Astrocyte (in vitro differentiated cells and primary cell): ENCODE measurements at regions not wholly inside any gene's neighbourhood (a gene's known extent, or its start where the extent isn't known, plus 50 kb on each side); places are given as distances from the start of the nearest gene placed in this dataset.

ENCODE experiments used
- EZH2 ChIP-seq: IDR thresholded peaks from 2 replicates; pipeline ENCODE4 v1.6.1; 2012; ENCODE audit warnings: mild to moderate bottlenecking, low read length, inconsistent platforms; ENCODE audit not compliant: insufficient read depth
- TF ChIP-seq, protein P1 (sequence below): IDR thresholded peaks from 2 replicates; pipeline ENCODE4 v1.5.1; 2011; ENCODE audit warnings: low read depth, mild to moderate bottlenecking, inconsistent platforms, low read length, moderate library complexity; ENCODE audit not compliant: insufficient read depth

GRCh38 chr12:3357950-3358525, 133.0 kb upstream of the PRMT8 start:
- TF ChIP-seq, protein P1, sequence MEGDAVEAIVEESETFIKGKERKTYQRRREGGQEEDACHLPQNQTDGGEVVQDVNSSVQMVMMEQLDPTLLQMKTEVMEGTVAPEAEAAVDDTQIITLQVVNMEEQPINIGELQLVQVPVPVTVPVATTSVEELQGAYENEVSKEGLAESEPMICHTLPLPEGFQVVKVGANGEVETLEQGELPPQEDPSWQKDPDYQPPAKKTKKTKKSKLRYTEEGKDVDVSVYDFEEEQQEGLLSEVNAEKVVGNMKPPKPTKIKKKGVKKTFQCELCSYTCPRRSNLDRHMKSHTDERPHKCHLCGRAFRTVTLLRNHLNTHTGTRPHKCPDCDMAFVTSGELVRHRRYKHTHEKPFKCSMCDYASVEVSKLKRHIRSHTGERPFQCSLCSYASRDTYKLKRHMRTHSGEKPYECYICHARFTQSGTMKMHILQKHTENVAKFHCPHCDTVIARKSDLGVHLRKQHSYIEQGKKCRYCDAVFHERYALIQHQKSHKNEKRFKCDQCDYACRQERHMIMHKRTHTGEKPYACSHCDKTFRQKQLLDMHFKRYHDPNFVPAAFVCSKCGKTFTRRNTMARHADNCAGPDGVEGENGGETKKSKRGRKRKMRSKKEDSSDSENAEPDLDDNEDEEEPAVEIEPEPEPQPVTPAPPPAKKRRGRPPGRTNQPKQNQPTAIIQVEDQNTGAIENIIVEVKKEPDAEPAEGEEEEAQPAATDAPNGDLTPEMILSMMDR: no peak
- no peak for TF ChIP-seq EZH2
